OCI-LY1 (cell line): ENCODE measurements at regions not wholly inside any gene's neighbourhood (a gene's known extent, or its start where the extent isn't known, plus 50 kb on each side); places are given as distances from the start of the nearest gene placed in this dataset.
"Not testable (repeated sequence)": the region's sequence is repeated elsewhere in the genome, so short reads cannot be mapped to it uniquely, and the experiment has no call there.

Experiments
- H2AFZ ChIP-seq: fragments of 200-600 bp; sonication (generic), shearing (Covaris generic); 2 replicates; pipeline ENCODE4 v1.6.0; 2014; ENCODE audit warnings: antibody characterized with exemption, mild to moderate bottlenecking, low read length
- H3F3A ChIP-seq: fragments of 200-600 bp; sonication (generic), shearing (Covaris generic); 2 replicates; pipeline ENCODE4 v1.6.0; 2014; ENCODE audit warnings: mild to moderate bottlenecking, antibody characterized with exemption, low read length, moderate library complexity; ENCODE audit not compliant: insufficient read depth
- H3K27ac ChIP-seq: fragments of 200-600 bp; sonication (generic); 2 replicates; pipeline ENCODE4 v1.5.1; 2014; ENCODE audit warnings: low read length, mixed run types, mild to moderate bottlenecking, low read depth; ENCODE audit not compliant: poor library complexity, severe bottlenecking
- H3K27me3 ChIP-seq: fragments of 200-600 bp; sonication (generic); 2 replicates; pipeline ENCODE4 v1.6.0; 2014; ENCODE audit warnings: antibody characterized with exemption, mild to moderate bottlenecking, low read length, moderate library complexity; ENCODE audit not compliant: insufficient read depth
- H3K36me3 ChIP-seq: fragments of 200-600 bp; sonication (generic); 2 replicates; pipeline ENCODE4 v1.6.1; 2014; ENCODE audit warnings: mild to moderate bottlenecking, antibody characterized with exemption, low read length, moderate library complexity, mixed read lengths; ENCODE audit not compliant: insufficient read depth
- H3K4me1 ChIP-seq: fragments of 200-600 bp; sonication (generic); 2 replicates; pipeline ENCODE4 v1.5.1; 2014; ENCODE audit warnings: mild to moderate bottlenecking, low read length, moderate library complexity; ENCODE audit not compliant: insufficient read depth, severe bottlenecking
- H3K4me2 ChIP-seq: fragments of 200-600 bp; sonication (generic), shearing (Covaris generic); 2 replicates; pipeline ENCODE4 v1.6.1; 2014; ENCODE audit warnings: low read length
- H3K4me3 ChIP-seq: fragments of 200-600 bp; sonication (generic); 2 replicates; pipeline ENCODE4 v1.5.1; 2014; ENCODE audit warnings: low read length, low read depth, mild to moderate bottlenecking, mixed read lengths; ENCODE audit not compliant: poor library complexity, severe bottlenecking
- H3K79me2 ChIP-seq: fragments of 200-600 bp; shearing (Covaris generic); 2 replicates; pipeline ENCODE4 v1.6.1; 2016; ENCODE audit warnings: mixed run types, low read length, mixed read lengths; ENCODE audit not compliant: insufficient read depth
- H3K9ac ChIP-seq: fragments of 200-600 bp; sonication (generic), shearing (Covaris generic); 2 replicates; pipeline ENCODE4 v1.6.1; 2014; ENCODE audit warnings: mild to moderate bottlenecking, low read length, mixed read lengths
- H3K9me2 ChIP-seq: fragments of 200-600 bp; sonication (generic), shearing (Covaris generic); 2 replicates; pipeline ENCODE4 v1.6.1; 2014; ENCODE audit warnings: low read depth, mild to moderate bottlenecking, low read length, mixed read lengths
- H3K9me3 ChIP-seq: fragments of 200-600 bp; shearing (Covaris generic); 2 replicates; pipeline ENCODE4 v1.6.1; 2014; ENCODE audit warnings: low read length, mixed read lengths
- H4K20me1 ChIP-seq: fragments of 200-600 bp; sonication (generic), shearing (Covaris generic); 2 replicates; pipeline ENCODE4 v1.6.0; 2016; ENCODE audit warnings: mild to moderate bottlenecking, low read length; ENCODE audit not compliant: insufficient read depth
- CTCF ChIP-seq: fragments of 200-600 bp; sonication (generic), shearing (Covaris generic); IDR thresholded peaks from 2 replicates; pipeline ENCODE4 v1.5.1; 2017; ENCODE audit warnings: mild to moderate bottlenecking, antibody characterized with exemption, low read length, moderate library complexity, mixed read lengths
- EZH2 ChIP-seq: fragments of 200-600 bp; sonication (generic), shearing (Covaris generic); IDR thresholded peaks from 2 replicates; pipeline ENCODE4 v1.8.0; 2017; ENCODE audit warnings: borderline replicate concordance, mixed run types, mild to moderate bottlenecking, antibody characterized with exemption, low read length, moderate library complexity, mixed read lengths

GRCh38 chr6:28634761-28635546 is 109.3 kb downstream of the GPX5 start:
- Histone ChIP-seq H3K79me2 (no peaks in the 10 kb centered on the region), H3K27me3 (no peaks in the 10 kb centered on the region), H3K4me1 (no peaks in the 10 kb centered on the region), H3K9me3 (no peaks in the 10 kb centered on the region), H3K4me3 (no peak overlapping the region), H3K9me2 (no peaks in the 10 kb centered on the region), H3K27ac (no peak overlapping the region), H4K20me1 (no peaks in the 10 kb centered on the region), H3F3A (no peaks in the 10 kb centered on the region), H3K4me2 (no peak overlapping the region), H3K9ac (no peak overlapping the region), H3K36me3 (no peaks in the 10 kb centered on the region), H2AFZ (no peak overlapping the region)
- TF ChIP-seq CTCF (no peak), EZH2 (no peak)

DNA sequence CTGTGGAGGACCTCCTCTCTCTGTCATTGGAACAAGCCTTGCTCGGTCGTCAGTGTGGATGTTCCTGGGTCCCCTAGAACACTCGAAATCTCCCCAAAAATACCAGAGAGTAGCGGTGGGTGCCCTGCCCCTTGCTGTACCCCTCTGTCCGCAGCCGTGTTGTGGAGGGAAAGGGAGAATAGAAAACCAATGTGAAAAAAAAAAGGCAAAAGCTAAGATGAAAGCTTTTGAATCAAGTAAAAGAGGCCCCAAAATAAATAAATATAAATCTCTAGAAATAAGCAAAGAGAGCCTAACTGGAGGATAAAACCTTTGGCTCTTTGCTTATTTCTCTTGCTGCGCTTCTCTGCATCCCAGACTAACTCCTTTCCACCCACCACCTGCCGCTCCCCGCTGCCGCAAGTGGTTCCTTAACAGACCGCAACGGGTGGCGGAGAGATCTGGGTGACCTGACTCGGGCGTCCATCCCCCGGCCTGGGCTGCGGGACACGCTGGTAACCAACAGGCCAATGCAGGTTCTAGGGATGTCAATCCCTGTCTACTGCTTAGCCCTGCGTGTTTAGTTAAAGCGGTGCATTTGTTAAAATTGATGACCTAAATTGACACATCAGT is 110.0 kb downstream of the GPX5 start:
- no peak overlapping the region for H2AFZ ChIP-seq
- no peak overlapping the region for H3K27ac ChIP-seq
- no peaks in the 10 kb centered on the region for H3K9me3 ChIP-seq
- no peaks in the 10 kb centered on the region for H3K4me1 ChIP-seq
- no peaks in the 10 kb centered on the region for H3K9me2 ChIP-seq
- H3F3A ChIP-seq = no peaks in the 10 kb centered on the region
- no peak overlapping the region for H3K4me3 ChIP-seq
- no peaks in the 10 kb centered on the region for H3K36me3 ChIP-seq
- no peaks in the 10 kb centered on the region for H3K79me2 ChIP-seq
- no peak overlapping the region for H3K4me2 ChIP-seq
- no peaks in the 10 kb centered on the region for H4K20me1 ChIP-seq
- no peak overlapping the region for H3K9ac ChIP-seq
- TF ChIP-seq CTCF = no peak
- TF ChIP-seq EZH2 = no peak
- H3K27me3 ChIP-seq = no peaks in the 10 kb centered on the region

DNA sequence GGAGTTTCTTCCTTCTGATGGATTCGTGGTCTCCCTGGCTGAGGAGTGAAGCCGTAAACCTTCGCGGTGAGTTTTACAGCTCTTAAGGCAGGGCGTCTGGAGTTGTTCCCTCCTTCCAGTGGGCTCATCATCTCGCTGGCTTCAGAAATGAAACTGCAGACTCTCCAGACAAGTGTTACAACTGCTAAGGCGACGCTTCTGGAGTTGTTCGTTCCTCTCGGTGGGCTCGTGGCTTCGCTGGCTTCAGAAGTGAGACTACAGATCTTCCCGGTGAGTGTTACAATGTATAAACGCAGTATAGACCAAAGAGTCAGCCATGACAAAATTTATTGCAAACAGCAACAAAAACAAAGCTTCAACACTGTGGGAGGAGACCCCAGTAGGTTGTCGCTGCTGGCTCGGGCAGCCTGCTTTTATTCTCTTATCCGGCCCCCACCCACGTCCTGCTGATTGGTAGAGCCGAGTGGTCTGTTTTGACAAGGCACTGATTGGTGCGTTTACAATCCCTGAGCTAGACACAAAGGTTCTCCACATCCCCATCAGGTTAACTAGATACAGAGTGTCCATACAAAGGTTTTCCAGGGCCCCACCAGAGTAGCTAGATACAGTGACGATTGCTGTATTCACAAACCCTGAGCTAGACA is 113.2 kb downstream of the GPX5 start:
- Histone ChIP-seq H3K9ac (no peak overlapping the region), H3K27ac (no peak overlapping the region), H2AFZ (no peak overlapping the region), H4K20me1 (no peaks in the 10 kb centered on the region), H3K4me3 (no peak overlapping the region), H3F3A (no peaks in the 10 kb centered on the region), H3K4me1 (no peaks in the 10 kb centered on the region), H3K27me3 (no peaks in the 10 kb centered on the region), H3K4me2 (no peak overlapping the region), H3K36me3 (no peaks in the 10 kb centered on the region), H3K9me3 (no peaks in the 10 kb centered on the region), H3K79me2 (no peaks in the 10 kb centered on the region), H3K9me2 (no peaks in the 10 kb centered on the region)
- TF ChIP-seq CTCF (no peak), EZH2 (no peak)

- H3K4me1 ChIP-seq, H3K27ac ChIP-seq, H3K9me2 ChIP-seq, H2AFZ ChIP-seq, H3K4me3 ChIP-seq, H3K4me2 ChIP-seq, H3F3A ChIP-seq, H3K36me3 ChIP-seq, H3K9me3 ChIP-seq, H3K27me3 ChIP-seq, H3K79me2 ChIP-seq, H4K20me1 ChIP-seq, H3K9ac ChIP-seq: not testable (repeated sequence)
Measured at GRCh38 chr6:28639445-28640290, 114.0 kb downstream of the GPX5 start.
